ENCODE measurements at regions not wholly inside any gene's neighbourhood (a gene's known extent, or its start where the extent isn't known, plus 50 kb on each side); places are given as distances from the start of the nearest gene placed in this dataset.

GRCh38 chr1:219792337-219793021 lies 135.9 kb downstream of the SLC30A10 start:
- DNase-seq (ENCODE audit: insufficient read length, low spot score) (no peak), FAIRE-seq (no peak)
- TF ChIP-seq POU2F2 (IDR thresholded peaks at IDR 0.05; ENCODE audit: low read depth, low read length) (no peak), POLR2A (IDR thresholded peaks at IDR 0.05; ENCODE audit: low read depth, low read length) (no peak), SPI1 (IDR thresholded peaks at IDR 0.05; ENCODE audit: low read depth, low read length) (no peak), POLR2AphosphoS5 (IDR thresholded peaks at IDR 0.05; ENCODE audit: low read depth, low read length) (no peak), TAF1 (IDR thresholded peaks at IDR 0.05; ENCODE audit: low read depth, low read length) (no peak), PAX5 (IDR thresholded peaks at IDR 0.05; ENCODE audit: insufficient read depth, low read length, severe bottlenecking) (no peak)

- FAIRE-seq, result no peak
- no peak for DNase-seq (ENCODE audit: insufficient read length, low spot score)
- no peak for TF ChIP-seq POLR2A (IDR thresholded peaks at IDR 0.05; ENCODE audit: low read depth, low read length)
- TF ChIP-seq TAF1 (IDR thresholded peaks at IDR 0.05; ENCODE audit: low read depth, low read length), result no peak
- TF ChIP-seq POU2F2 (IDR thresholded peaks at IDR 0.05; ENCODE audit: low read depth, low read length), result no peak
- TF ChIP-seq POLR2AphosphoS5 (IDR thresholded peaks at IDR 0.05; ENCODE audit: low read depth, low read length), result no peak
- TF ChIP-seq SPI1 (IDR thresholded peaks at IDR 0.05; ENCODE audit: low read depth, low read length), result no peak
- no peak for TF ChIP-seq PAX5 (IDR thresholded peaks at IDR 0.05; ENCODE audit: insufficient read depth, low read length, severe bottlenecking)
Observed at GRCh38 chr1:219791766-219792165, 136.6 kb downstream of the SLC30A10 start.

GRCh38 chr1:219790834-219791615 lies 137.3 kb downstream of the SLC30A10 start:
- FAIRE-seq (no peak), DNase-seq (ENCODE audit: insufficient read length, low spot score) (no peak)
- TF ChIP-seq SPI1 (IDR thresholded peaks at IDR 0.05; ENCODE audit: low read depth, low read length), result no peak
- no peak for TF ChIP-seq POLR2A (IDR thresholded peaks at IDR 0.05; ENCODE audit: low read depth, low read length)
- no peak for TF ChIP-seq POU2F2 (IDR thresholded peaks at IDR 0.05; ENCODE audit: low read depth, low read length)
- no peak for TF ChIP-seq PAX5 (IDR thresholded peaks at IDR 0.05; ENCODE audit: insufficient read depth, low read length, severe bottlenecking)
- TF ChIP-seq POLR2AphosphoS5 (IDR thresholded peaks at IDR 0.05; ENCODE audit: low read depth, low read length), result no peak
- no peak for TF ChIP-seq TAF1 (IDR thresholded peaks at IDR 0.05; ENCODE audit: low read depth, low read length)

GRCh38 chr1:219788700-219789099 lies 139.7 kb downstream of the SLC30A10 start:
- TF ChIP-seq POLR2AphosphoS5 (IDR thresholded peaks at IDR 0.05; ENCODE audit: low read depth, low read length) (no peak), PAX5 (IDR thresholded peaks at IDR 0.05; ENCODE audit: insufficient read depth, low read length, severe bottlenecking) (no peak), TAF1 (IDR thresholded peaks at IDR 0.05; ENCODE audit: low read depth, low read length) (no peak), POU2F2 (IDR thresholded peaks at IDR 0.05; ENCODE audit: low read depth, low read length) (no peak), SPI1 (IDR thresholded peaks at IDR 0.05; ENCODE audit: low read depth, low read length) (no peak), POLR2A (IDR thresholded peaks at IDR 0.05; ENCODE audit: low read depth, low read length) (no peak)
- no peak for FAIRE-seq
- no peak for DNase-seq (ENCODE audit: insufficient read length, low spot score)

GRCh38 chr1:219788091-219788490 lies 140.3 kb downstream of the SLC30A10 start:
- FAIRE-seq (no peak), DNase-seq (ENCODE audit: insufficient read length, low spot score) (no peak)
- TF ChIP-seq TAF1 (IDR thresholded peaks at IDR 0.05; ENCODE audit: low read depth, low read length) (no peak), POU2F2 (IDR thresholded peaks at IDR 0.05; ENCODE audit: low read depth, low read length) (no peak), POLR2AphosphoS5 (IDR thresholded peaks at IDR 0.05; ENCODE audit: low read depth, low read length) (no peak), SPI1 (IDR thresholded peaks at IDR 0.05; ENCODE audit: low read depth, low read length) (no peak), PAX5 (IDR thresholded peaks at IDR 0.05; ENCODE audit: insufficient read depth, low read length, severe bottlenecking) (no peak), POLR2A (IDR thresholded peaks at IDR 0.05; ENCODE audit: low read depth, low read length) (no peak)

GRCh38 chr1:219784660-219785381 lies 143.5 kb downstream of the SLC30A10 start:
- no peak for TF ChIP-seq SPI1 (IDR thresholded peaks at IDR 0.05; ENCODE audit: low read depth, low read length)
- TF ChIP-seq TAF1 (IDR thresholded peaks at IDR 0.05; ENCODE audit: low read depth, low read length), result no peak
- TF ChIP-seq POLR2AphosphoS5 (IDR thresholded peaks at IDR 0.05; ENCODE audit: low read depth, low read length), result no peak
- no peak for TF ChIP-seq POLR2A (IDR thresholded peaks at IDR 0.05; ENCODE audit: low read depth, low read length)
- TF ChIP-seq POU2F2 (IDR thresholded peaks at IDR 0.05; ENCODE audit: low read depth, low read length), result no peak
- no peak for TF ChIP-seq PAX5 (IDR thresholded peaks at IDR 0.05; ENCODE audit: insufficient read depth, low read length, severe bottlenecking)
- FAIRE-seq (no peak), DNase-seq (ENCODE audit: insufficient read length, low spot score) (no peak)

- FAIRE-seq (no peak), DNase-seq (ENCODE audit: insufficient read length, low spot score) (no peak)
- no peak for TF ChIP-seq SPI1 (IDR thresholded peaks at IDR 0.05; ENCODE audit: low read depth, low read length)
- TF ChIP-seq POLR2A (IDR thresholded peaks at IDR 0.05; ENCODE audit: low read depth, low read length), result no peak
- no peak for TF ChIP-seq POU2F2 (IDR thresholded peaks at IDR 0.05; ENCODE audit: low read depth, low read length)
- TF ChIP-seq POLR2AphosphoS5 (IDR thresholded peaks at IDR 0.05; ENCODE audit: low read depth, low read length), result no peak
- TF ChIP-seq TAF1 (IDR thresholded peaks at IDR 0.05; ENCODE audit: low read depth, low read length), result no peak
- TF ChIP-seq PAX5 (IDR thresholded peaks at IDR 0.05; ENCODE audit: insufficient read depth, low read length, severe bottlenecking), result no peak
Observed at GRCh38 chr1:219783605-219784235, 144.6 kb downstream of the SLC30A10 start.

- no peak for DNase-seq (ENCODE audit: insufficient read length, low spot score)
- no peak for FAIRE-seq
- no peak for TF ChIP-seq POLR2A (IDR thresholded peaks at IDR 0.05; ENCODE audit: low read depth, low read length)
- TF ChIP-seq POU2F2 (IDR thresholded peaks at IDR 0.05; ENCODE audit: low read depth, low read length), result no peak
- no peak for TF ChIP-seq TAF1 (IDR thresholded peaks at IDR 0.05; ENCODE audit: low read depth, low read length)
- no peak for TF ChIP-seq PAX5 (IDR thresholded peaks at IDR 0.05; ENCODE audit: insufficient read depth, low read length, severe bottlenecking)
- no peak for TF ChIP-seq SPI1 (IDR thresholded peaks at IDR 0.05; ENCODE audit: low read depth, low read length)
- TF ChIP-seq POLR2AphosphoS5 (IDR thresholded peaks at IDR 0.05; ENCODE audit: low read depth, low read length), result no peak
Observed at GRCh38 chr1:219782929-219783328, 145.4 kb downstream of the SLC30A10 start.
